Activated T-cell treated with anti-CD3 and anti-CD28 coated beads for 1 hour (primary cell): ENCODE measurements at regions not wholly inside any gene's neighbourhood (a gene's known extent, or its start where the extent isn't known, plus 50 kb on each side); places are given as distances from the start of the nearest gene placed in this dataset.
"Not testable (repeated sequence)": the region's sequence is repeated elsewhere in the genome, so short reads cannot be mapped to it uniquely, and the experiment has no call there.

ENCODE experiments used
- DNase-seq: peaks from one replicate; pipeline ENCODE4 v3.0.0-alpha.2; 2020; ENCODE audit warnings: low read depth

GRCh38 chr9:90162819-90163218 is 479.8 kb downstream of the DIRAS2 start:
- DNase-seq, result no peak

GRCh38 chr9:90165281-90165680 is 477.3 kb downstream of the DIRAS2 start:
- DNase-seq, result no peak

- DNase-seq, result not testable (repeated sequence)
These were observed 476.2 kb downstream of the DIRAS2 start for GRCh38 chr9:90166374-90166773.

GRCh38 chr9:90167914-90168313 is 474.7 kb downstream of the DIRAS2 start:
- DNase-seq, result no peak

GRCh38 chr9:90169490-90169889 is 473.1 kb downstream of the DIRAS2 start:
- DNase-seq, result no peak

- DNase-seq, result not testable (repeated sequence)
These were observed 468.7 kb downstream of the DIRAS2 start for GRCh38 chr9:90173935-90174334.

GRCh38 chr9:90174346-90174745 is 468.3 kb downstream of the DIRAS2 start:
- not testable (repeated sequence) for DNase-seq

- no peak for DNase-seq
These were observed 467.4 kb downstream of the DIRAS2 start for GRCh38 chr9:90175257-90175656.

- DNase-seq, result no peak
These were observed 466.8 kb downstream of the DIRAS2 start for GRCh38 chr9:90175865-90176264.

GRCh38 chr9:90176901-90177300 is 465.7 kb downstream of the DIRAS2 start:
- no peak for DNase-seq

GRCh38 chr9:90180381-90180780 is 462.2 kb downstream of the DIRAS2 start:
- DNase-seq, result no peak

- no peak for DNase-seq
These were observed 454.0 kb downstream of the DIRAS2 start for GRCh38 chr9:90188656-90189055.

- no peak for DNase-seq
These were observed 453.3 kb downstream of the DIRAS2 start for GRCh38 chr9:90189306-90189705.

- peak; percentile 41 for DNase-seq
These were observed 450.2 kb downstream of the DIRAS2 start for GRCh38 chr9:90192465-90192864.

GRCh38 chr9:90198956-90199355 is 443.7 kb downstream of the DIRAS2 start:
- no peak for DNase-seq

- no peak for DNase-seq
These were observed 440.9 kb downstream of the DIRAS2 start for GRCh38 chr9:90201766-90202165.

- no peak for DNase-seq
These were observed 438.3 kb downstream of the DIRAS2 start for GRCh38 chr9:90204128-90204831.

GRCh38 chr9:90213045-90213444 is 429.6 kb downstream of the DIRAS2 start:
- DNase-seq, result not testable (repeated sequence)

GRCh38 chr9:90219548-90220118 is 423.0 kb downstream of the DIRAS2 start:
- peak; percentile 26 for DNase-seq

- DNase-seq, result not testable (repeated sequence)
These were observed 420.7 kb downstream of the DIRAS2 start for GRCh38 chr9:90221899-90222298.

GRCh38 chr9:90226839-90227338 is 415.7 kb downstream of the DIRAS2 start:
- DNase-seq, result peak; percentile 39

- not testable (repeated sequence) for DNase-seq
These were observed 409.5 kb downstream of the DIRAS2 start for GRCh38 chr9:90233081-90233480.

GRCh38 chr9:90240541-90240940 is 402.1 kb downstream of the DIRAS2 start:
- no peak for DNase-seq

- DNase-seq, result no peak
These were observed 397.0 kb downstream of the DIRAS2 start for GRCh38 chr9:90245661-90246060.
